ENCODE measurements at regions not wholly inside any gene's neighbourhood (a gene's known extent, or its start where the extent isn't known, plus 50 kb on each side); places are given as distances from the start of the nearest gene placed in this dataset.

DNA sequence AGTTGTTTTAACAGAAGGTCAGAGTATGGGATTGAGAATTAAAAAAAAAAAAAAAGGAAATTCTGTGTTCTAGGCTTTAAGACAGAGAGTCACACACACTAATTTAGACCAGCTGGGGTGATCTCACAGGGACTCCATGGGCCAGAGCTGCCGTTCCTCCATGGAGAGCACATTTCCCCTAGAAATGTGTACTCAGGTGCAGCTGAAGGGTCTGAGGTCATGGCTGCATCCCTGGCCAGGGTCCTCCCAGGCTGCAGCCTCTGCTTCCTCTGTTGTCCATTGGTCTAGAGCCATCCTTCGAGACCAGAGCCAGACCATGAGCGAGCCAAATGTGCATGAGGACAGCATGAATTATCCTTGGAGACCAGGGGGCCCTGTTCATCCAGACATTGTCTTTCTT is 190.1 kb upstream of the TNP1 start:
- TF ChIP-seq, protein P1, sequence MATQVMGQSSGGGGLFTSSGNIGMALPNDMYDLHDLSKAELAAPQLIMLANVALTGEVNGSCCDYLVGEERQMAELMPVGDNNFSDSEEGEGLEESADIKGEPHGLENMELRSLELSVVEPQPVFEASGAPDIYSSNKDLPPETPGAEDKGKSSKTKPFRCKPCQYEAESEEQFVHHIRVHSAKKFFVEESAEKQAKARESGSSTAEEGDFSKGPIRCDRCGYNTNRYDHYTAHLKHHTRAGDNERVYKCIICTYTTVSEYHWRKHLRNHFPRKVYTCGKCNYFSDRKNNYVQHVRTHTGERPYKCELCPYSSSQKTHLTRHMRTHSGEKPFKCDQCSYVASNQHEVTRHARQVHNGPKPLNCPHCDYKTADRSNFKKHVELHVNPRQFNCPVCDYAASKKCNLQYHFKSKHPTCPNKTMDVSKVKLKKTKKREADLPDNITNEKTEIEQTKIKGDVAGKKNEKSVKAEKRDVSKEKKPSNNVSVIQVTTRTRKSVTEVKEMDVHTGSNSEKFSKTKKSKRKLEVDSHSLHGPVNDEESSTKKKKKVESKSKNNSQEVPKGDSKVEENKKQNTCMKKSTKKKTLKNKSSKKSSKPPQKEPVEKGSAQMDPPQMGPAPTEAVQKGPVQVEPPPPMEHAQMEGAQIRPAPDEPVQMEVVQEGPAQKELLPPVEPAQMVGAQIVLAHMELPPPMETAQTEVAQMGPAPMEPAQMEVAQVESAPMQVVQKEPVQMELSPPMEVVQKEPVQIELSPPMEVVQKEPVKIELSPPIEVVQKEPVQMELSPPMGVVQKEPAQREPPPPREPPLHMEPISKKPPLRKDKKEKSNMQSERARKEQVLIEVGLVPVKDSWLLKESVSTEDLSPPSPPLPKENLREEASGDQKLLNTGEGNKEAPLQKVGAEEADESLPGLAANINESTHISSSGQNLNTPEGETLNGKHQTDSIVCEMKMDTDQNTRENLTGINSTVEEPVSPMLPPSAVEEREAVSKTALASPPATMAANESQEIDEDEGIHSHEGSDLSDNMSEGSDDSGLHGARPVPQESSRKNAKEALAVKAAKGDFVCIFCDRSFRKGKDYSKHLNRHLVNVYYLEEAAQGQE (IDR thresholded peaks at IDR 0.05; ENCODE audit: insufficient read depth in 1 of 2, low read depth in 2 of 2, low read length in 1 of 2), result no peak
- TF ChIP-seq SIN3A (IDR thresholded peaks at IDR 0.05; ENCODE audit: borderline replicate concordance, insufficient read depth, low read depth, low read length), result no peak

Data from Panc1 (cell line).